NCI-H82 treated with DMSO at 0.1 percent for 48 hours (cell line): ENCODE measurements at regions not wholly inside any gene's neighbourhood (a gene's known extent, or its start where the extent isn't known, plus 50 kb on each side); places are given as distances from the start of the nearest gene placed in this dataset.
A peak's percentile ranks its signal among the peaks of the same experiment; 100 is the strongest.
"Not testable (repeated sequence)": the region's sequence is repeated elsewhere in the genome, so short reads cannot be mapped to it uniquely, and the experiment has no call there.

Experiments used
- DNase-seq: peaks from one replicate; lab custom pipeline; 2025; ENCODE audit not compliant: unreplicated experiment; lab: John Stamatoyannopoulos, UW

GRCh38 chr17:30689266-30690000, 135.1 kb downstream of the CRLF3 start:
- DNase-seq, result peak; percentile 93

DNA sequence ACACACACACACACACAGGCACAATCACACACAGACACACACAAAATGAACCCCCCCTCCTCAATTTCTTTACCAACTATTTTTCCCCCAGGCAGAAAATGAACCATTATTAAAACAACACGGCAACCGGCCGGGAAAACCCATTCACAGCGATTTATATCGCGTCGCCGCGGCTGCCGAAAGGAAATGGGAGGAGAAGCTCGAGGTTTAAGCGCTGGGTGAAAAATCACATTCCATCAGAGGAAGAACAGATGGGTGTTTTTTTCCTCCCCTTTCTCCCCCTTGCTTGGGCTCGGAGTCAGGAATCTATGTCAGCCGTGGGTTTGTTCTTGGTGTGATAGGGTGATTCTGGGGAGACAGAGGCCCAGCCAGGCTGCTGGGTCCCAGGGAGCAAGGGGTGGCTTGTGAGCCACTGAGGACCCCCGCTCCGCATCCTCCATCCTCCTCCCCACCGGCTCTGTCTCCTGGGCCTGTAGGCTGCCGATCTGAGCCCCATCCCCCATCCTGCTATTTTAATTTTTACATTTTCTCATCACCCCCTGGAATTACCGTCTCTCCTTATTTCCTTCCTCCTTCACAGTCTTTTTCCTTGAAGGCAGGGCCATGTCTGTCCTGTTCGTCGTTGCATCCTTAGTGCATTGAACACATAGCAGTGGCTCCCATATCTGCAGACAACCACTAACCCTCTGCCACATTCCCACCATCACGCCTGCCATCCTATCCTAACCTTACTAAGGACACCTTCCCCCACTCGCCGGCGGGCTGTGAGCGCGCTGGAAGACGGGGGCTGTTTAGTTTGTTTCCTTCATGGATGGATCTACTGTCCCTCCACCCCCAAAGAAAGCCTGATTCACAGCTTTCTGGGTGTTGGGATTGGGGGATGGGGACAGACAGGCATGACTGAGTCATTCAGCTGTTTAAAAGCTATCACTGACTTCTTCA, 137.7 kb downstream of the CRLF3 start:
- DNase-seq, result not testable (repeated sequence)

- not testable (repeated sequence) for DNase-seq
These were observed 142.2 kb downstream of the CRLF3 start for GRCh38 chr17:30682280-30682679.

GRCh38 chr17:30680681-30681080, 143.8 kb downstream of the CRLF3 start:
- DNase-seq, result not testable (repeated sequence)

GRCh38 chr17:30677550-30678249, 146.8 kb downstream of the CRLF3 start:
- no peak for DNase-seq

GRCh38 chr17:30675777-30676492, 148.6 kb downstream of the CRLF3 start:
- DNase-seq, result not testable (repeated sequence)

DNA sequence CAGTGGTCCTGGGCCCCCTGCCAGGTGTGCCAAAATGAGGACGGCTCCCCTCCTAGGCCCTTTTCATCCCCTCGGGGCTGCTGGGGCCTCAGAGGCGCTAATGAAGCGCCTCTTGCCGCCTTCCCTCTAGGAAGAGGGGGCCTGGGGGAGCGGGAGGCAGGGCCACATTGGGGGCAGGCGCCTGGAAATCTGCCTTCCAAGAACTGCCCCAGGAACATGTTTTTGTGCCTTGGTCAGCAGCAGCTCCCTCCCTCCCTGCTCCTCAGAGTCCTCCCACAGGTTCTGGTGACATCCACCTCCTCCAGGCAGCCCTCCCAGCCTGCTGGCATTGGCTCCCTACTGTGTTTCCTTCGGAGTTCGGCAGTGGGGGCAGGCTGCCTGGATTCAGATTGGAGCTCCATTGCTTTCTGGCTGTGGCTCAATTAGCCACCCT, 155.3 kb downstream of the CRLF3 start:
- DNase-seq, result not testable (repeated sequence)

- DNase-seq, result not testable (repeated sequence)
These were observed 155.9 kb downstream of the CRLF3 start for GRCh38 chr17:30668360-30669181.

GRCh38 chr17:30667657-30668359, 156.7 kb downstream of the CRLF3 start:
- peak; percentile 58 for DNase-seq

DNA sequence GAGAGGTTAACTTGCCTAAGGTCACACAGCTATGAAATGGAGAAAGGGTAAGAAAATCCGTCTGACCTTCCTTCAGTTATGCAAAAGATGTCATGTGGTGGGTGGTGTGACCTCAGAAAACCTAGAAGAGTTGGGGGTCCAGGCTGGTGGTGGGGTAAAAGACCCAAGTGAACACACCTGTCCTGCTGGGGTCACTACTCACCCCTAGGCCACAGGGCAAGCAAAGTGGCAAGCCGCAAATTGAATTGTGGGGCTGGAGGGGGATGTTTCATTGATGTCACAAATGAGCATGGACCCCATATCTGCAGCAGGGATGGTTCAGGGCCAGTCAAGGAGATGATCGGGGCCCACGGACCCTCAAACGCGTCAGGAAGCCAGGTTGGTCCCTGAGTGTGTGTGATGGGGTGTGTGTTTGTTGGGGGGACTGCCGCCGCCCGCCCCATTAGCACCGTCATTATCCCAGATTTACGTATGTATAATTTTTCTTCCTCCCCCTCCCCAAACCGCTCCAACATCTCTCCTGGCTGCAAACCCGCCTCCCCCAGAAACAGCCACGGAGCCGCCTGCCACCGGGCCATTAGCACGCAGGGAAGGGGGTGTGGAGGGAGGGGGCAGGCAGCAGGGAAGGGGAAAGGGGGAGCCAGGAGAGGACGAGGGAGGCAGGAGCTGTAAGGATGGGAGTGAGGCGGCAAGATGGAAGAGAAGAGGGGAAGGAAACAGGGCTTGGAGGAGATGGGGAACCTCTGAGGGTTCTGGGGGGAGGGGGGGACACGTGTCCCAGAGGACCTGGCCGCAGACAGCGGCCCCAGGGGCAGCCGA, 157.4 kb downstream of the CRLF3 start:
- DNase-seq, result not testable (repeated sequence)

DNA sequence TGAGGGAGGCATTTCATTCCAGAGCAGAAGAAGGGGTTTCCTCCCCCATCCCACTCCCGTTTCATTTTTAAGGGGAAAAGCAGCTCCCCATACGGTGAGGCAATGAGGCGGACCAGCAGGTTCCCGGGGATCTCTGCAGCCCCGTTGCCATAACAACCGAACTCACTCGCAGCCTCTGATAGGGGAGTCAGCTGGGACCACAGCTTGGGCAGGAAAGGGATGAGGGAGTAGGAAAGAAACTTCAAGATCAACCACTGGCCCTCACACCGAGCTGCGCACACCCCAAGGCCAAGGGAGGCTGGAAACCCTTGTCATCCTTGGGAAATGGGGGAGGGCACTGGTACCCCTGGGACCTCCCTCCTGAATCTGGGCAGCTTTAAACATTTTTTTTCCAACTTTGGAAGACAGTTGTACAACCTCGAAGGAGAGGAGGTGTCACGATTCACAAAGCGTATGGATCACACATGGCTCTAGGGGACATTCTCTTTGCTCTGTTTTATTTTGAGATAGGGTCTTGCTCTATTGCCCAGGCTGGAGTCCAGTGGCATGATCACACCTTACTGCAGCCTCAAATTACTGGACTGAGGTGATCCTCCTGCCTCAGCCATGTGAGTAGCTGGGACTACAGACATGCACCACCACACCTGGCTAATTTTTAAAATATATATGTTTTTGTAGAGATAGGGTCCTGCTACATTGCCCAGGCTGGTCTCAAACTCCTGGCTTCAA, 160.6 kb downstream of the CRLF3 start:
- DNase-seq, result not testable (repeated sequence)

DNA sequence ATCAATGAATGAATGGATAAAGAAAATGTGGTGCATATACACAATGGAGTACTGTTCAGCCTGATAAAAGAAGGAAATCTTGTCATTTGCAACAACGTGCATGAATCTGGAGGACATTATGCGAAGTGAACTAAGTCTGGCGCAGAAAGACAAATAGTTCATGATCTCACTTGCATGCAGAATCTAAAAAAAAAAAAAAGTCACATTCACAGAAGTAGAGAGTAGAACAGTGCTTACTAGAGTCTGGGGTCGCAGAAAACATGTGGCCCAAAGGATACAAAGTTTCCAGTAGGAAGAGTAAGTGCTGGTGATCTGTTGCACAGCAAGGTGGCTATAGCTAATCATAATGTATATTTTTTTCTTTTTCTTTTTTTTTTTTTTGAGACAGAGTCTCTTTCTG, 167.3 kb downstream of the CRLF3 start:
- not testable (repeated sequence) for DNase-seq

DNA sequence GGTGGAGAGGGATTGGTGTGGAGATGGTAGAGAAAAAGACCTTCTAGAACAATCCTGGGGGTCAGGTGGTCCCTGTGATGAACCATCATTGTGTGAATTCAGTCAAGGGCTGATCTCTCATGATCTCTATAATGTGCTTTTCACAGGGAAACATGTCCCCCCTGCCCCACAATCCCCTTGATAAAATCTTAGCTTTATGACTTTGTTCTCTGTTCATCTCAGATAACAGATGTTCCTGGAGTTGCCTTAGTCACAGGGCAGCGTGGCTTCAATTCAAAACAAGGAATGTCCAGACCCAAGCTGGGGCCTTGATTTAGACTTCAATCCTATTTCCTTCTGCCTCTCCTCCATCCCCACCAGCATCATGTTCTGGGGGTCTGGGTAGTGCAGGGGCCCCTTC, 171.5 kb downstream of the CRLF3 start:
- peak; percentile 6 for DNase-seq

DNA sequence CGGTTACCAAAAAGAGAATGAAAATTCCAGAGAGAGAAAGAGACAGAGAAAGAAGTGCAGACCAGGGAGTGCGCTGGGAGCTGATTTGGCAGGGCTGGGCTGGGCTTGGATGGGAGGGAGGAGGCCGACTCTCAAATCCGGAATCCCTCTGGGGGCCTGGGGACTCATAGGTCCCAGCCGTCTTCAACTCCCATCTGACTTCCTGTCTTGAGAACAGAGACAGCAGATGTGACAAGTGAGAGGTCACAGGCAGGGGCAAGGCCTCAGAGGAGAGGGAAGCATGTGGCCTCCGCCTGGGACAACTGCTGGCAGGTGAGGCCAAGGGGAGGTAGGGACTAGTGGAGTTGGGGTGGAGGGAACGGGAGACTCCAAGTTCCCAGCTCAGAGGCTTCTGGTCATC, 172.9 kb downstream of the GOSR1 start:
- not testable (repeated sequence) for DNase-seq

- DNase-seq, result not testable (repeated sequence)
These were observed 170.9 kb downstream of the GOSR1 start for GRCh38 chr17:30648015-30648620.

- DNase-seq, result not testable (repeated sequence)
These were observed 168.7 kb downstream of the GOSR1 start for GRCh38 chr17:30645875-30646274.

DNA sequence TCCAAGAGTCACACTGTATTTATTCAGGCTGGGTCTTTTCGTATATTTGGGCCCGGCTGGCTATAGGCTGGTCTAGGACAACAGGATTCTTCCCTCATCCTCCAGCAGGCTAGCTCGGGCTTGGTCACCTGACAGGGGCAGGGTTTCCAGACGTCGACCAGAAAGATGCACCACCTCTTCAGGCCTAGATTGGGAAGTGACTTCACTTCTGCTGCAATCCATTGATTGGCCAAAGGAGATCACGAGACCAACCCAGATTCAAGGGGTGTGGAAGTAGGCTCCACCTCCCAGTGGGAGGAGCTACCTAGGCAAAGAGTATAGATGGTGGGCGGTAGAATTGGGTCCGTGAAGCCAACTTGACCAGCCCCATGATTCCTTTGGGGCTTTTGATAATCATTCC, 167.5 kb downstream of the GOSR1 start:
- DNase-seq, result not testable (repeated sequence)
